Muscle layer of colon (tissue), 2 donors: ENCODE measurements at regions not wholly inside any gene's neighbourhood (a gene's known extent, or its start where the extent isn't known, plus 50 kb on each side); places are given as distances from the start of the nearest gene placed in this dataset.
"Not testable (repeated sequence)": the region's sequence is repeated elsewhere in the genome, so short reads cannot be mapped to it uniquely, and the experiment has no call there.

Experiments used
- H3K27ac ChIP-seq: one replicate; pipeline ENCODE4 v1.7.0; 2013; ENCODE audit warnings: low read depth, mild to moderate bottlenecking, low read length, moderate library complexity
- H3K27me3 ChIP-seq, 2 donors: one replicate each; pipeline ENCODE4 v1.7.0; 2013; ENCODE audit warnings: low read length in 2 of 2, mild to moderate bottlenecking in 2 of 2; ENCODE audit not compliant: insufficient read depth in 2 of 2, control insufficient read depth in 1 of 2
- H3K36me3 ChIP-seq: one replicate; pipeline ENCODE4 v1.7.0; 2013; ENCODE audit warnings: mild to moderate bottlenecking, low read length; ENCODE audit not compliant: insufficient read depth
- H3K4me1 ChIP-seq: one replicate; pipeline ENCODE4 v1.7.0; 2013; ENCODE audit warnings: mild to moderate bottlenecking, low read length; ENCODE audit not compliant: insufficient read depth
- H3K4me3 ChIP-seq, 2 donors: one replicate each; pipeline ENCODE4 v1.7.0; 2013; ENCODE audit warnings: low read length in 2 of 2, low read depth in 1 of 2, mild to moderate bottlenecking in 1 of 2, moderate library complexity in 1 of 2
- H3K9ac ChIP-seq: one replicate; pipeline ENCODE4 v1.7.0; 2013; ENCODE audit warnings: low read length
- H3K9me3 ChIP-seq: one replicate; pipeline ENCODE4 v1.7.0; 2013; ENCODE audit warnings: mild to moderate bottlenecking, low read length
- donor health status: abdominal sarcoma.
- donor health status: Adenocarcinoma of cecum.

- H3K27me3 ChIP-seq, result no peaks in the 10 kb centered on the region
- no peaks in the 10 kb centered on the region for H3K36me3 ChIP-seq
- no peaks in the 10 kb centered on the region for H3K4me1 ChIP-seq
- no peaks in the 10 kb centered on the region for H3K9me3 ChIP-seq
- H3K27ac ChIP-seq, result no peak overlapping the region
- no peak overlapping the region for H3K4me3 ChIP-seq
- no peak overlapping the region for H3K9ac ChIP-seq
Measured at GRCh38 chr11:46181387-46181786, 60.1 kb upstream of the PHF21A start.

DNA sequence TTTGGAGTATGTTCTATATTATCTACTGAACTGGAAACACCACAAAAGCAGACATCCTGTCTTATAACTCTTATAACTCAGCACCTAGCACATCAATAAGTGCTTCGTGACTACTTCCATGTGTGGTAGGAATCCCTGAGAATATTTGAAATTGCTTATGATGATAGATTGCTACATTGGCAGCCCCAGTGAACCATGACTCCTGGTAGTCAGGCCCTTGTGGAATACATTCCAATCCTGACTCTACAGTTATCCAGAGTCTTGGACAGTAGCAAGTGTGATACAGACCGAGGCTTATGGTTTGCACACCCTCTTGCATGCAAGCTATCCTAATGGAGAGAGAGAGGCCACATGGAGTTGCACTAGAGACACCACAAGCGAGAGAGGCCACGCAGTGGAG is 59.5 kb upstream of the PHF21A start:
- Histone ChIP-seq H3K4me3 (no peak overlapping the region), H3K9ac (no peak overlapping the region), H3K9me3 (no peaks in the 10 kb centered on the region), H3K36me3 (no peaks in the 10 kb centered on the region), H3K27me3 (no peaks in the 10 kb centered on the region), H3K4me1 (no peaks in the 10 kb centered on the region), H3K27ac (no peak overlapping the region)

- Histone ChIP-seq H3K4me3 (no peak overlapping the region), H3K9ac (no peak overlapping the region), H3K36me3 (no peaks in the 10 kb centered on the region), H3K9me3 (no peaks in the 10 kb centered on the region), H3K4me1 (no peaks in the 10 kb centered on the region), H3K27ac (no peak overlapping the region), H3K27me3 (no peaks in the 10 kb centered on the region)
Measured at GRCh38 chr11:46178513-46178912, 57.3 kb upstream of the PHF21A start.

DNA sequence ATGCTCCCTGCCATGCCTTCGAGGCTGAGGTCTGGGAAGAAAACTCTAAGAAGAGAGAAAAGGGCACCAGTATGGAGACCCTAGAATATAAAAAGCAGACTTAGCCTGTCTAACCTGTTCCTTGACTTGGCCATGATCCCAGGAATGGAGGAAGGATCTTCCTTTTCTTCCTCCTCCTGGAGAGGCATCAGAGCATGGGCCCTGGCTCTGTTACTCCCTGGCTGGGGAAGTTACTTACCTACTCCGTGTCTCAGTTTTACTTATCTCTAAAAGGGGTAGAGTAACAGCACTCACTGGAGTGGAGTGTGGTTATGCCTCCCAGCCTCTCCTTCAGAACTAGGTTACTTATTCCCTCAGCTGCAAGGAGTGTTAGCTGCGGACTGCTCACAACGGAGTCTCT is 55.2 kb upstream of the PHF21A start:
- no peaks in the 10 kb centered on the region for H3K9me3 ChIP-seq
- no peak overlapping the region for H3K9ac ChIP-seq
- no peak overlapping the region for H3K27ac ChIP-seq
- no peaks in the 10 kb centered on the region for H3K27me3 ChIP-seq
- H3K4me3 ChIP-seq, result no peak overlapping the region
- H3K4me1 ChIP-seq, result no peaks in the 10 kb centered on the region
- H3K36me3 ChIP-seq, result no peaks in the 10 kb centered on the region

GRCh38 chr11:46175401-46176002 is 54.2 kb upstream of the PHF21A start:
- no peaks in the 10 kb centered on the region for H3K4me1 ChIP-seq
- no peak overlapping the region for H3K4me3 ChIP-seq
- no peak overlapping the region for H3K9ac ChIP-seq
- H3K27me3 ChIP-seq, result no peaks in the 10 kb centered on the region
- no peaks in the 10 kb centered on the region for H3K36me3 ChIP-seq
- no peaks in the 10 kb centered on the region for H3K9me3 ChIP-seq
- H3K27ac ChIP-seq, result no peak overlapping the region

DNA sequence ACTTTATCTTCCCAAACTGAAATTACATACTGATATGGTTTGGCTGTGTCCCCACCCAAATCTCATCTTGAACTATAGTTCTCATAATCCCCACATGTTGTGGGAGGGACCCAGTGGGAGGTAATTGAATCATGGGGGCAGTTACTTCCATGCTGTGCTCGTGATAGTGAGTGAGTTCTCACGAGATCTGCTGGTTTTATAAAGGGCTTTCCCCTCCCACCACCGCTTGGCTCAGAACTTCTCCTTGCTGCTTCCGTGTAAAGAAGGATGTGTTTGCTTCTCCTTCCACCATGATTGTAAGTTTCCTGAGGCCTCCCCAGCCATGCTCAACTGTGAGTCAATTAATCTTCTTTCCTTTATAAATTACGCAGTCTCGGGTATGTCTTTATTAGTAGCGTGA is 50.4 kb upstream of the PHF21A start:
- H3K36me3 ChIP-seq, H3K27me3 ChIP-seq, H3K4me1 ChIP-seq, H3K4me3 ChIP-seq, H3K9ac ChIP-seq, H3K27ac ChIP-seq, H3K9me3 ChIP-seq: not testable (repeated sequence)
